ENCODE measurements at regions not wholly inside any gene's neighbourhood (a gene's known extent, or its start where the extent isn't known, plus 50 kb on each side); places are given as distances from the start of the nearest gene placed in this dataset.

DNA sequence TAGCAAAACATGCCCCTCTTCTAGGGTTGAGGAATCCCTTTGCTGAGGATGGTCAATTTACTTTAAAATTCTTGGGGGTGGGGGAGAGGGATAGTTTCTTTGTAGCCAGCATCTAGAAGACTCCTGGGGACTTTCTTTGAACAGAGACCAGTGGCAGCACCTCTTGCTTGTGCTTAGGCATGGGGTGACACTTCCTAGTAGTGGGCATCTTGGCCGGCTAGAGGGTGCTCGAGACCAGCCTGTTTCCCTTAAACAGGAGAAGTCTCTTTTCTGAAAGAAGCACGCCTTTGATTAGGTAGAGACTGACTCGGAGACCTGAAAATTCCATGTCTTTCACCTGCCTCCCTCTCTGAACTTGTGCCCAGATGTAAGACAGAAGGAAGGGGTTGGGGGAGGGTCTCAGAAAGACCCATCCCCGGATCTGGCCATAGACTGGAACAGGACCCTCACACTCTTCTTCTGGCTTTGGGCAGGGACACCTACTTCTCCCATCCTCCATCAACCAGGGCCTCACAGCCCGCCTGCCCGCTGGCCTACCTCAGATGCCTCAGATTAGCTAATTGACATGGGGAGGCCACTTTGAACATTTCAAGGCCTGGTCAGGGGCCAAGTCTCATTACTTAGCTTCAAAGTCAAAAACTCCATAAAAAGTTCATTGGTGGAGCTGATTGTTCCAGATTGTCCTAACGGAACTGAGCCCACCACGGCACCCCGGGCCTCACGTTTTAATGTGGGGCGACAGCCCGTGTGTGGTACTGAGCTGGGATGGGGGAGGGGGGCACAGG, 172.2 kb downstream of the CDC5L start:
- POLR2A ChIA-PET = no interaction called here

DNA sequence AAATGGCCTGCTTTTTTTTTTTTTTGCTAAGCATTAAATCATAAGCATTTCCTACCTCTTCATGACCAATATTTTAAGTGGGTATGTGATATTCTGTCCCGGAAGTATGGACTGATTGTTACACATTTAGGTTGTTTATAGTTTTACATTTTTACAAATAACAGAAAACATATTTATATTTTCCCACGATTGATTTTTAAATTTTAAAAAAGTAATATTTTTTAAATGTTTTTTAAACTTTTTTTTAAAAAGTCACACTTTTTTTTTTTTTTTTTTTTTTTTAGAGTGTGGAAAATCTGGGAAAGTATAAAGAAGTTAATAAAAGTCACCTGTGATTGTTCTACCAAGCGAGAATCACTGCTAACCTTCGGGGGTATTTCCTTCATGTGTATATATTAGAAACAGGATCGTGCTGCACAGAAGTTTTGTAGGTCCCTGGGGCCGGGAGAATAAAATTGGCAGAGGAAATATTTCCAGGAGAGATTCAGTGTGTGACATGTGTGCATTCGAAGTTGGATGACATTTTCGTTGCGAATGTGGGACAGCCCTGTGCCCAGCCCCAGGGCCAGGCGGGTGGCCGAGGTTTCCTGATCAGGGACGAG, 173.1 kb downstream of the CDC5L start:
- H3F3A ChIP-seq (replicated peaks; ENCODE audit: insufficient read depth) = no peaks in the 10 kb centered on the region
- 80% methylated on average over 6 of the region's 12 CpGs for WGBS (ENCODE audit: low lambda C conversion rate)

More for the DNA sequence above, 172.2 kb downstream of the CDC5L start:
- Histone ChIP-seq H3K4me3 (ENCODE audit: low read depth in 2 of 2, low read length in 1 of 2) (no peak overlapping the region), H3K9me2 (no peaks in the 10 kb centered on the region), H3K27me3 (ENCODE audit: insufficient read depth) (no peaks in the 10 kb centered on the region; the same call in 1 of the 2 replicates), H3K9me3 (no peaks in the 10 kb centered on the region), H2AFZ (ENCODE audit: low read depth) (no peak overlapping the region), H3K9ac (no peak overlapping the region), H3F3A (replicated peaks; ENCODE audit: insufficient read depth) (no peaks in the 10 kb centered on the region), H3K36me3 (replicated peaks in 1 of 2; ENCODE audit: control insufficient read depth in 1 of 2, insufficient read depth in 2 of 2, low read length in 1 of 2) (no peaks in the 10 kb centered on the region), H3K4me1 (ENCODE audit: control insufficient read depth in 1 of 2, insufficient read depth in 2 of 2, low read depth in 1 of 2, low read length in 1 of 2) (peaks cover 0 to 10% of the 10 kb centered on the region in 2 experiments; a peak in 1 of 4 replicates), H3K27ac (ENCODE audit: low read depth in 2 of 2, low read length in 1 of 2) (no peak overlapping the region), H3K4me2 (no peak overlapping the region), H3K79me2 (ENCODE audit: insufficient read depth) (no peaks in the 10 kb centered on the region), H4K20me1 (ENCODE audit: insufficient read depth) (no peaks in the 10 kb centered on the region)
- CTCF ChIA-PET = no interaction called here
- no peak for TF ChIP-seq GABPA (IDR thresholded peaks at IDR 0.05; ENCODE audit: low read depth)
- TF ChIP-seq EZH2phosphoT487 (IDR thresholded peaks at IDR 0.05; ENCODE audit: borderline replicate concordance, low read depth) = no peak
- no peak for TF ChIP-seq EP300 (IDR thresholded peaks at IDR 0.05; ENCODE audit: borderline replicate concordance in 1 of 2, low read depth in 1 of 2, low read length in 1 of 2)
- TF ChIP-seq RAD21 (IDR thresholded peaks at IDR 0.05; ENCODE audit: low read length) = no peak
- TF ChIP-seq NFIC (IDR thresholded peaks at IDR 0.05; ENCODE audit: borderline replicate concordance) = no peak
- TF ChIP-seq, protein P1, sequence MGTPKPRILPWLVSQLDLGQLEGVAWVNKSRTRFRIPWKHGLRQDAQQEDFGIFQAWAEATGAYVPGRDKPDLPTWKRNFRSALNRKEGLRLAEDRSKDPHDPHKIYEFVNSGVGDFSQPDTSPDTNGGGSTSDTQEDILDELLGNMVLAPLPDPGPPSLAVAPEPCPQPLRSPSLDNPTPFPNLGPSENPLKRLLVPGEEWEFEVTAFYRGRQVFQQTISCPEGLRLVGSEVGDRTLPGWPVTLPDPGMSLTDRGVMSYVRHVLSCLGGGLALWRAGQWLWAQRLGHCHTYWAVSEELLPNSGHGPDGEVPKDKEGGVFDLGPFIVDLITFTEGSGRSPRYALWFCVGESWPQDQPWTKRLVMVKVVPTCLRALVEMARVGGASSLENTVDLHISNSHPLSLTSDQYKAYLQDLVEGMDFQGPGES (IDR thresholded peaks at IDR 0.05; ENCODE audit: low read depth, low read length) = no peak
- WGBS (ENCODE audit: low lambda C conversion rate) = 79% methylated on average over 12 of the region's 13 CpGs
- DNase-seq = no peak

More for the DNA sequence above, 173.1 kb downstream of the CDC5L start:
- Histone ChIP-seq H3K9me3 (no peaks in the 10 kb centered on the region), H3K27me3 (ENCODE audit: insufficient read depth) (no peaks in the 10 kb centered on the region; the same call in 1 of the 2 replicates), H3K79me2 (ENCODE audit: insufficient read depth) (no peaks in the 10 kb centered on the region), H3K9me2 (no peaks in the 10 kb centered on the region), H3K4me1 (ENCODE audit: control insufficient read depth in 1 of 2, insufficient read depth in 2 of 2, low read depth in 1 of 2, low read length in 1 of 2) (peaks cover 0 to 10% of the 10 kb centered on the region in 2 experiments; a peak in 1 of 4 replicates), H4K20me1 (ENCODE audit: insufficient read depth) (no peaks in the 10 kb centered on the region), H3K27ac (ENCODE audit: low read depth in 2 of 2, low read length in 1 of 2) (no peak overlapping the region), H3K4me2 (no peak overlapping the region), H3K36me3 (replicated peaks in 1 of 2; ENCODE audit: control insufficient read depth in 1 of 2, insufficient read depth in 2 of 2, low read length in 1 of 2) (no peaks in the 10 kb centered on the region), H2AFZ (ENCODE audit: low read depth) (no peak overlapping the region), H3K4me3 (ENCODE audit: low read depth in 2 of 2, low read length in 1 of 2) (no peak overlapping the region), H3K9ac (no peak overlapping the region)
- no peak for DNase-seq
- ChIA-PET CTCF (interaction anchor here (1.2 to 1.6 kb wide), 2 partner anchors 85 to 91 kb away, joined by 3 to 5 read pairs; no protein-coding TSS in a partner anchor), POLR2A (no interaction called here)
- TF ChIP-seq RXRA (IDR thresholded peaks at IDR 0.05; ENCODE audit: borderline replicate concordance, low read depth) (no peak), RAD21 (IDR thresholded peaks at IDR 0.05; ENCODE audit: low read length) (no peak), JUND (IDR thresholded peaks at IDR 0.05) (no peak), FOXJ3 (CRISPR knock-in tag; IDR thresholded peaks at IDR 0.05) (no peak), EZH2phosphoT487 (IDR thresholded peaks at IDR 0.05; ENCODE audit: borderline replicate concordance, low read depth) (no peak), TAF1 (IDR thresholded peaks at IDR 0.05; ENCODE audit: borderline replicate concordance, low read depth, low read length) (no peak), POLR2AphosphoS5 (IDR thresholded peaks at IDR 0.05; ENCODE audit: low read depth, low read length) (no peak), GABPA (IDR thresholded peaks at IDR 0.05; ENCODE audit: low read depth) (no peak), RFX5 (IDR thresholded peaks at IDR 0.05; ENCODE audit: low read length) (no peak), RCOR1 (IDR thresholded peaks at IDR 0.05; ENCODE audit: low read length) (no peak)
- TF ChIP-seq, protein P1 (IDR thresholded peaks at IDR 0.05; ENCODE audit: low read depth, low read length) = no peak
- TF ChIP-seq, protein P2, sequence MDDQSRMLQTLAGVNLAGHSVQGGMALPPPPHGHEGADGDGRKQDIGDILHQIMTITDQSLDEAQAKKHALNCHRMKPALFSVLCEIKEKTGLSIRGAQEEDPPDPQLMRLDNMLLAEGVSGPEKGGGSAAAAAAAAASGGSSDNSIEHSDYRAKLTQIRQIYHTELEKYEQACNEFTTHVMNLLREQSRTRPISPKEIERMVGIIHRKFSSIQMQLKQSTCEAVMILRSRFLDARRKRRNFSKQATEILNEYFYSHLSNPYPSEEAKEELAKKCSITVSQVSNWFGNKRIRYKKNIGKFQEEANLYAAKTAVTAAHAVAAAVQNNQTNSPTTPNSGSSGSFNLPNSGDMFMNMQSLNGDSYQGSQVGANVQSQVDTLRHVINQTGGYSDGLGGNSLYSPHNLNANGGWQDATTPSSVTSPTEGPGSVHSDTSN (IDR thresholded peaks at IDR 0.05) = no peak
- TF ChIP-seq, protein P3, sequence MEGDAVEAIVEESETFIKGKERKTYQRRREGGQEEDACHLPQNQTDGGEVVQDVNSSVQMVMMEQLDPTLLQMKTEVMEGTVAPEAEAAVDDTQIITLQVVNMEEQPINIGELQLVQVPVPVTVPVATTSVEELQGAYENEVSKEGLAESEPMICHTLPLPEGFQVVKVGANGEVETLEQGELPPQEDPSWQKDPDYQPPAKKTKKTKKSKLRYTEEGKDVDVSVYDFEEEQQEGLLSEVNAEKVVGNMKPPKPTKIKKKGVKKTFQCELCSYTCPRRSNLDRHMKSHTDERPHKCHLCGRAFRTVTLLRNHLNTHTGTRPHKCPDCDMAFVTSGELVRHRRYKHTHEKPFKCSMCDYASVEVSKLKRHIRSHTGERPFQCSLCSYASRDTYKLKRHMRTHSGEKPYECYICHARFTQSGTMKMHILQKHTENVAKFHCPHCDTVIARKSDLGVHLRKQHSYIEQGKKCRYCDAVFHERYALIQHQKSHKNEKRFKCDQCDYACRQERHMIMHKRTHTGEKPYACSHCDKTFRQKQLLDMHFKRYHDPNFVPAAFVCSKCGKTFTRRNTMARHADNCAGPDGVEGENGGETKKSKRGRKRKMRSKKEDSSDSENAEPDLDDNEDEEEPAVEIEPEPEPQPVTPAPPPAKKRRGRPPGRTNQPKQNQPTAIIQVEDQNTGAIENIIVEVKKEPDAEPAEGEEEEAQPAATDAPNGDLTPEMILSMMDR (IDR thresholded peaks at IDR 0.05) = no peak
- TF ChIP-seq, protein P4, sequence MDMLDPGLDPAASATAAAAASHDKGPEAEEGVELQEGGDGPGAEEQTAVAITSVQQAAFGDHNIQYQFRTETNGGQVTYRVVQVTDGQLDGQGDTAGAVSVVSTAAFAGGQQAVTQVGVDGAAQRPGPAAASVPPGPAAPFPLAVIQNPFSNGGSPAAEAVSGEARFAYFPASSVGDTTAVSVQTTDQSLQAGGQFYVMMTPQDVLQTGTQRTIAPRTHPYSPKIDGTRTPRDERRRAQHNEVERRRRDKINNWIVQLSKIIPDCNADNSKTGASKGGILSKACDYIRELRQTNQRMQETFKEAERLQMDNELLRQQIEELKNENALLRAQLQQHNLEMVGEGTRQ (IDR thresholded peaks at IDR 0.05; ENCODE audit: borderline replicate concordance, low read depth, low read length) = no peak

All from SK-N-SH (cell line).